CD14-positive monocyte (primary cell): ENCODE measurements at regions not wholly inside any gene's neighbourhood (a gene's known extent, or its start where the extent isn't known, plus 50 kb on each side); places are given as distances from the start of the nearest gene placed in this dataset.

ENCODE experiments used
- DNase-seq, 3 donors: peaks; one replicate each; pipeline ENCODE4 v3.0.0-alpha.2; 2011 to 2022
- H2AFZ ChIP-seq: 2 replicates; pipeline ENCODE4 v1.6.0; 2012; ENCODE audit warnings: mild to moderate bottlenecking, low read depth, low read length, inconsistent platforms; ENCODE audit not compliant: insufficient read depth, poor library complexity, severe bottlenecking
- H3K27ac ChIP-seq, 2 donors: 1 replicate in 1 of 2; 2 replicates in 1 of 2; pipeline ENCODE4 v1.5.1; 2012 to 2013; ENCODE audit warnings: low read length in 2 of 2, control low read depth in 1 of 2, inconsistent platforms in 1 of 2, low read depth in 1 of 2, mild to moderate bottlenecking in 1 of 2
- H3K27me3 ChIP-seq, 2 donors: one replicate each; pipeline versions ENCODE4 v1.6.0 to v1.6.1; 2011 to 2013; ENCODE audit warnings: low read length in 2 of 2; ENCODE audit not compliant: control insufficient read depth in 2 of 2, insufficient read depth in 2 of 2
- H3K36me3 ChIP-seq, 2 donors: replicated peaks in 1 of 2; 1 replicate in 1 of 2; 2 replicates in 1 of 2; pipeline versions ENCODE4 v1.5.1 to v1.6.1; 2012 to 2013; ENCODE audit warnings: low read length in 2 of 2, control low read depth in 1 of 2, inconsistent platforms in 1 of 2, mild to moderate bottlenecking in 1 of 2; ENCODE audit not compliant: insufficient read depth in 2 of 2, control insufficient read depth in 1 of 2
- H3K4me1 ChIP-seq, 2 donors: 1 replicate in 1 of 2; 2 replicates in 1 of 2; pipeline versions ENCODE4 v1.5.1 to v1.6.1; 2012 to 2013; ENCODE audit warnings: low read length in 2 of 2, control low read depth in 1 of 2, inconsistent platforms in 1 of 2, mild to moderate bottlenecking in 1 of 2, moderate library complexity in 1 of 2; ENCODE audit not compliant: insufficient read depth in 2 of 2, control insufficient read depth in 1 of 2
- H3K4me2 ChIP-seq: replicated peaks from 2 replicates; pipeline ENCODE3; 2012; ENCODE audit warnings: low read length, moderate library complexity, mild to moderate bottlenecking; ENCODE audit not compliant: poor library complexity, severe bottlenecking; ENCODE audit errors: extremely low read depth
- H3K4me3 ChIP-seq, 3 experiments: fragments of 200-600 bp in 1 of 3; sonication (generic) in 1 of 3; replicated peaks in 1 of 3; 1 replicate in 2 of 3; 2 replicates in 1 of 3; pipeline ENCODE4 v1.5.1; 2011 to 2013; ENCODE audit warnings: low read length in 3 of 3, mild to moderate bottlenecking in 3 of 3, control low read depth in 2 of 3, low read depth in 2 of 3, inconsistent platforms in 1 of 3, moderate library complexity in 1 of 3
- H3K79me2 ChIP-seq: 2 replicates; pipeline ENCODE4 v1.6.0; 2012; ENCODE audit warnings: mild to moderate bottlenecking, control low read depth, inconsistent platforms, low read length, moderate library complexity; ENCODE audit not compliant: insufficient read depth
- H3K9ac ChIP-seq: 2 replicates; pipeline ENCODE4 v1.6.0; 2017; ENCODE audit warnings: low read length, mild to moderate bottlenecking; ENCODE audit not compliant: insufficient read depth, poor library complexity, severe bottlenecking
- H3K9me3 ChIP-seq, 2 donors: replicated peaks in 1 of 2; 1 replicate in 1 of 2; 2 replicates in 1 of 2; pipeline versions ENCODE4 v1.5.1 to v1.6.1; 2012 to 2013; ENCODE audit warnings: low read length in 2 of 2, control low read depth in 1 of 2; ENCODE audit not compliant: control insufficient read depth in 1 of 2, insufficient read depth in 1 of 2
- H4K20me1 ChIP-seq: 2 replicates; pipeline ENCODE4 v1.6.0; 2012; ENCODE audit warnings: mild to moderate bottlenecking, low read length, control low read depth, moderate library complexity; ENCODE audit not compliant: insufficient read depth
- H3K27ac Mint-ChIP-seq, 7 donors: one replicate each; pipeline ENCODE4 v1.8.0; 2020; ENCODE audit warnings: mild to moderate bottlenecking in 7 of 7, mixed read lengths in 7 of 7, moderate library complexity in 6 of 7, inconsistent platforms in 2 of 7
- H3K27me3 Mint-ChIP-seq, 3 donors: one replicate each; pipeline ENCODE4 v1.8.0; 2021 to 2022; ENCODE audit warnings: low read depth in 3 of 3, mild to moderate bottlenecking in 3 of 3, mixed read lengths in 3 of 3, moderate library complexity in 3 of 3, inconsistent platforms in 1 of 3
- H3K36me3 Mint-ChIP-seq, 2 donors: one replicate each; pipeline ENCODE4 v1.8.0; 2020; ENCODE audit warnings: mixed read lengths in 2 of 2, inconsistent platforms in 1 of 2, mild to moderate bottlenecking in 1 of 2
- H3K4me1 Mint-ChIP-seq: one replicate; pipeline ENCODE4 v1.8.0; 2020; ENCODE audit warnings: mild to moderate bottlenecking, mixed read lengths
- H3K4me3 Mint-ChIP-seq, 2 donors: one replicate each; pipeline ENCODE4 v1.8.0; 2020; ENCODE audit warnings: mild to moderate bottlenecking in 2 of 2, mixed read lengths in 2 of 2, moderate library complexity in 1 of 2
- H3K9me3 Mint-ChIP-seq, 7 donors: one replicate each; pipeline ENCODE4 v1.8.0; 2020 to 2022; ENCODE audit warnings: mixed read lengths in 7 of 7, mild to moderate bottlenecking in 6 of 7, moderate library complexity in 6 of 7, inconsistent platforms in 2 of 7
- WGBS: methylation state at CpG from one replicate; pipeline ENCODE4 v1.1.5; 2013; ENCODE audit warnings: missing lambda C conversion rate; ENCODE audit not compliant: insufficient coverage; 5-methylcytosine and 5-hydroxymethylcytosine counted together
- intact Hi-C, 2 donors: fragments of 100-400 bp; cut with micrococcal nuclease; formaldehyde crosslinking; loops; one replicate each; pipeline versions ENCODE4 v1.15.0 to v1.15.1; 2023
- TF ChIP-seq, protein P1 (sequence below): fragments of 200-600 bp; IDR thresholded peaks from one replicate; pipeline ENCODE4 v1.8.0; 2022; ENCODE audit warnings: antibody characterized with exemption, mild to moderate bottlenecking

DNA sequence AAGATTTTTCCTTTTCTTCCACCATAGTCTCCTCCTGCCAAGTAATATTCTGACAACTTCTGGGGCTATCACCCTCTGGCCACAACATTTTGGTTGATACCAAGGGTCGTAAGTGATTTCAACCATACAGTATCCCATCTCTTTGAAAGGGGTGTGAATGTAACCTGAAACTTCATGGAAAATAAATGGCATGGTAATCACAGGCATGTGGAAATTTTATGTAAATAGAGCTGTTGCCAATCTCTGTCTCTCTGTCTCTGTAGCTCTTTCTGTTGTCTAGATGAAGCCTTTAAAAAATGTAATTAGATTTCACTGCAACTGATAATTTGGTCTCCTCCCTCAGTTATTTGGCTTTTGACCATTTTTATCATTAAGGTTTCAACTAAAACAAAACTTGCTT lies 125.6 kb upstream of the RPRM start:
- no peak overlapping the region for H3K4me3 Mint-ChIP-seq
- peaks cover 0 to 5% (median 0%) of the 10 kb centered on the region in 7 donors for H3K9me3 Mint-ChIP-seq
- H3K27ac ChIP-seq, result no peak overlapping the region
- H3K4me3 ChIP-seq, result no peak overlapping the region
- no peak for DNase-seq
- no peaks in the 10 kb centered on the region for H3K4me1 ChIP-seq
- intact Hi-C loops, result no loop called here
- H3K27ac Mint-ChIP-seq, result no peak overlapping the region
- no peak overlapping the region for H2AFZ ChIP-seq
- WGBS, result no CpG with 5 or more reads among the region's 1 CpG
- peaks cover 0 to 1% (median 0%) of the 10 kb centered on the region in 3 donors for H3K27me3 Mint-ChIP-seq
- H3K36me3 Mint-ChIP-seq, result no peaks in the 10 kb centered on the region
- no peak overlapping the region for H3K4me2 ChIP-seq
- no peaks in the 10 kb centered on the region for H4K20me1 ChIP-seq
- no peaks in the 10 kb centered on the region for H3K4me1 Mint-ChIP-seq
- TF ChIP-seq, protein P1, sequence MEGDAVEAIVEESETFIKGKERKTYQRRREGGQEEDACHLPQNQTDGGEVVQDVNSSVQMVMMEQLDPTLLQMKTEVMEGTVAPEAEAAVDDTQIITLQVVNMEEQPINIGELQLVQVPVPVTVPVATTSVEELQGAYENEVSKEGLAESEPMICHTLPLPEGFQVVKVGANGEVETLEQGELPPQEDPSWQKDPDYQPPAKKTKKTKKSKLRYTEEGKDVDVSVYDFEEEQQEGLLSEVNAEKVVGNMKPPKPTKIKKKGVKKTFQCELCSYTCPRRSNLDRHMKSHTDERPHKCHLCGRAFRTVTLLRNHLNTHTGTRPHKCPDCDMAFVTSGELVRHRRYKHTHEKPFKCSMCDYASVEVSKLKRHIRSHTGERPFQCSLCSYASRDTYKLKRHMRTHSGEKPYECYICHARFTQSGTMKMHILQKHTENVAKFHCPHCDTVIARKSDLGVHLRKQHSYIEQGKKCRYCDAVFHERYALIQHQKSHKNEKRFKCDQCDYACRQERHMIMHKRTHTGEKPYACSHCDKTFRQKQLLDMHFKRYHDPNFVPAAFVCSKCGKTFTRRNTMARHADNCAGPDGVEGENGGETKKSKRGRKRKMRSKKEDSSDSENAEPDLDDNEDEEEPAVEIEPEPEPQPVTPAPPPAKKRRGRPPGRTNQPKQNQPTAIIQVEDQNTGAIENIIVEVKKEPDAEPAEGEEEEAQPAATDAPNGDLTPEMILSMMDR, result no peak
- H3K9me3 ChIP-seq, result peaks cover 0 to 3% of the 10 kb centered on the region in 2 donors
- H3K79me2 ChIP-seq, result no peaks in the 10 kb centered on the region
- H3K9ac ChIP-seq, result no peak overlapping the region
- no peaks in the 10 kb centered on the region for H3K27me3 ChIP-seq
- H3K36me3 ChIP-seq, result no peaks in the 10 kb centered on the region

DNA sequence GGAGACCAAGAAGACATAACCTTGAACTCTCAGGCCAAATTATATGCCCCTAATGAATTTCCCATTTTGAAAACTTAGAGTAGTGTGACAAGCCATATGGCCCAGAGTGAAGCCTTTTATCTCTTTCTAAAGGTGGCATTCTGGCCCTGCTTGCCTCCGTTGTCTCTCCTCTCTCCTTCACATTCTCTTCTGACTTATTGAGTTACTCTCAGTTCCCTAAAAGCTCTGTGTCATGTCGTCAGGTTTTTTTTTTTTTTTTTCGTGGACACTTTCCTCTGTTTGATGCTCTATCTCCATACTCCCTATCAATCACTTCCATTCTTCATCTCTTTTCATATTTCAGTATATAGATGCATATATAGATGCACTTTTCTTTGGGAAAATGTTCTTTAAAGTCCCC lies 128.1 kb upstream of the RPRM start:
- intact Hi-C loops, result no loop called here
- no peaks in the 10 kb centered on the region for H3K36me3 ChIP-seq
- H3K9me3 ChIP-seq, result peaks cover 0 to 8% of the 10 kb centered on the region in 2 donors
- no peak overlapping the region for H2AFZ ChIP-seq
- H3K27me3 ChIP-seq, result no peaks in the 10 kb centered on the region
- Mint-ChIP-seq H3K4me1 (no peaks in the 10 kb centered on the region), H3K27me3 (peaks cover 0 to 1% (median 0%) of the 10 kb centered on the region in 3 donors), H3K36me3 (no peaks in the 10 kb centered on the region), H3K27ac (no peak overlapping the region), H3K9me3 (peaks cover 0 to 5% (median 1%) of the 10 kb centered on the region in 7 donors), H3K4me3 (no peak overlapping the region)
- WGBS, result no CpG with 5 or more reads among the region's 3 CpGs
- no peak overlapping the region for H3K4me2 ChIP-seq
- no peaks in the 10 kb centered on the region for H4K20me1 ChIP-seq
- no peak for DNase-seq
- no peak overlapping the region for H3K27ac ChIP-seq
- TF ChIP-seq, protein P1, result no peak
- no peaks in the 10 kb centered on the region for H3K79me2 ChIP-seq
- no peak overlapping the region for H3K9ac ChIP-seq
- no peak overlapping the region for H3K4me3 ChIP-seq
- no peaks in the 10 kb centered on the region for H3K4me1 ChIP-seq
